H1 (cell line): ENCODE measurements at regions not wholly inside any gene's neighbourhood (a gene's known extent, or its start where the extent isn't known, plus 50 kb on each side); places are given as distances from the start of the nearest gene placed in this dataset.

Experiments used
- CTCF ChIA-PET: fragments of 300-600 bp; sonication (Branson Sonifier 250); formaldehyde crosslinking; loops from one replicate; lab custom pipeline; 2021; ENCODE audit not compliant: partially characterized antibody; lab: Charles Lee
- POLR2A ChIA-PET: fragments of 300-600 bp; sonication (Branson Sonifier 250); formaldehyde crosslinking; loops from one replicate; lab custom pipeline; 2021; ENCODE audit warnings: inconsistent platforms; ENCODE audit not compliant: partially characterized antibody; lab: Charles Lee
- DNase-seq, 2 experiments: peaks; one replicate each; pipeline versions ENCODE4 v3.0.0 to v3.0.0-alpha.2; 2010 to 2022; ENCODE audit warnings: low spot score in 2 of 2, low read depth in 1 of 2, mixed read lengths in 1 of 2
- FAIRE-seq: peaks from 2 replicates; lab custom pipeline; 2011; peaks lifted over from hg19 to GRCh38; lab: Jason Lieb, UNC
- H2AFZ ChIP-seq: 2 replicates; pipeline ENCODE4 v1.8.1; 2012; ENCODE audit warnings: low read length, inconsistent platforms
- H2AK5ac ChIP-seq: 2 replicates; pipeline ENCODE4 v1.6.1; 2013; ENCODE audit warnings: low read depth, low read length
- H2BK120ac ChIP-seq: replicated peaks from 2 replicates; pipeline ENCODE3; 2013; ENCODE audit warnings: low read depth, low read length, inconsistent platforms
- H2BK12ac ChIP-seq: 2 replicates; pipeline ENCODE4 v1.6.1; 2013; ENCODE audit warnings: low read depth, low read length
- H2BK15ac ChIP-seq: 2 replicates; pipeline ENCODE4 v1.6.1; 2013; ENCODE audit warnings: low read length
- H2BK20ac ChIP-seq: 2 replicates; pipeline ENCODE4 v1.6.1; 2013; ENCODE audit warnings: low read length
- H2BK5ac ChIP-seq: 2 replicates; pipeline ENCODE4 v1.6.1; 2013; ENCODE audit warnings: low read depth, low read length
- H3K14ac ChIP-seq: 2 replicates; pipeline ENCODE4 v1.6.1; 2013; ENCODE audit warnings: inconsistent platforms; ENCODE audit not compliant: insufficient read length
- H3K18ac ChIP-seq: 2 replicates; pipeline ENCODE4 v1.6.1; 2013; ENCODE audit warnings: low read length; ENCODE audit errors: extremely low read depth
- H3K23ac ChIP-seq: 2 replicates; pipeline ENCODE4 v1.6.1; 2013; ENCODE audit warnings: inconsistent platforms; ENCODE audit not compliant: insufficient read length
- H3K23me2 ChIP-seq: 2 replicates; pipeline ENCODE4 v1.6.1; 2013; ENCODE audit warnings: low read depth, low read length
- H3K27ac ChIP-seq: 2 replicates; pipeline ENCODE4 v1.6.1; 2011; ENCODE audit warnings: low read depth, low read length, inconsistent platforms
- H3K27me3 ChIP-seq, 4 experiments: replicated peaks in 1 of 4; 1 replicate in 1 of 4; 2 replicates in 3 of 4; pipeline versions ENCODE4 v1.6.1 to v1.8.1; 2011 to 2013; ENCODE audit warnings: low read length in 3 of 4, mild to moderate bottlenecking in 3 of 4, inconsistent platforms in 2 of 4, mixed read lengths in 2 of 4, moderate library complexity in 1 of 4; ENCODE audit not compliant: control insufficient read depth in 3 of 4, insufficient read depth in 3 of 4; ENCODE audit errors: extremely low read depth in 1 of 4
- H3K36me3 ChIP-seq, 4 experiments: 2 replicates each; pipeline versions ENCODE4 v1.6.1 to v1.8.1; 2011 to 2013; ENCODE audit warnings: mild to moderate bottlenecking in 4 of 4, low read length in 3 of 4, moderate library complexity in 2 of 4, control low read depth in 1 of 4, inconsistent platforms in 1 of 4; ENCODE audit not compliant: insufficient read depth in 4 of 4, control insufficient read depth in 2 of 4
- H3K4ac ChIP-seq: replicated peaks from 2 replicates; pipeline ENCODE3; 2013; ENCODE audit warnings: low read length, low read depth, mixed read lengths, inconsistent platforms; ENCODE audit not compliant: insufficient read length
- H3K4me1 ChIP-seq, 4 experiments: replicated peaks in 1 of 4; 1 replicate in 1 of 4; 2 replicates in 3 of 4; pipeline versions ENCODE4 v1.6.1 to v1.8.1; 2011 to 2013; ENCODE audit warnings: low read length in 3 of 4, inconsistent platforms in 2 of 4, mixed read lengths in 1 of 4; ENCODE audit not compliant: insufficient read depth in 4 of 4, control insufficient read depth in 3 of 4
- H3K4me2 ChIP-seq, 2 experiments: 2 replicates each; pipeline versions ENCODE4 v1.6.1 to v1.8.1; 2011 to 2013; ENCODE audit warnings: low read depth in 2 of 2, low read length in 2 of 2, control low read depth in 1 of 2, inconsistent platforms in 1 of 2, mild to moderate bottlenecking in 1 of 2; ENCODE audit not compliant: insufficient read depth in 1 of 2
- H3K4me3 ChIP-seq, 4 experiments: fragments of 200-600, 300-600 bp in 1 of 4; sonication (generic), shearing (Covaris generic), sonication (Bioruptor Twin) in 1 of 4; 2 replicates each; pipeline versions ENCODE4 v1.5.1 to v1.8.1; 2011 to 2016; ENCODE audit warnings: low read length in 4 of 4, low read depth in 3 of 4, control low read depth in 2 of 4, inconsistent platforms in 2 of 4, mild to moderate bottlenecking in 2 of 4, mixed read lengths in 1 of 4, moderate library complexity in 1 of 4; ENCODE audit not compliant: insufficient read depth in 2 of 4; ENCODE audit errors: extremely low read depth in 1 of 4
- H3K56ac ChIP-seq: replicated peaks from 2 replicates; pipeline ENCODE3; 2013; ENCODE audit warnings: low read depth, mild to moderate bottlenecking, mixed read lengths, low read length, inconsistent platforms; ENCODE audit not compliant: insufficient read length
- H3K79me1 ChIP-seq: 2 replicates; pipeline ENCODE4 v1.6.1; 2013; ENCODE audit warnings: low read depth, low read length, control low read depth
- H3K79me2 ChIP-seq, 2 experiments: 2 replicates each; pipeline versions ENCODE4 v1.6.1 to v1.8.1; 2012 to 2013; ENCODE audit warnings: low read length in 2 of 2, mild to moderate bottlenecking in 2 of 2, inconsistent platforms in 1 of 2; ENCODE audit not compliant: insufficient read depth in 2 of 2, control insufficient read depth in 1 of 2
- H3K9ac ChIP-seq, 4 experiments: replicated peaks in 1 of 4; 1 replicate in 1 of 4; 2 replicates in 3 of 4; pipeline versions ENCODE4 v1.6.1 to v1.8.1; 2011 to 2013; ENCODE audit warnings: low read depth in 3 of 4, low read length in 3 of 4, control low read depth in 2 of 4, mild to moderate bottlenecking in 2 of 4, moderate library complexity in 2 of 4, inconsistent platforms in 1 of 4; ENCODE audit errors: extremely low read depth in 1 of 4
- H3K9me3 ChIP-seq, 2 experiments: 2 replicates each; pipeline versions ENCODE4 v1.6.1 to v1.8.1; 2012 to 2013; ENCODE audit warnings: mild to moderate bottlenecking in 2 of 2, moderate library complexity in 2 of 2, control low read depth in 1 of 2, inconsistent platforms in 1 of 2, low read depth in 1 of 2, low read length in 1 of 2, mixed read lengths in 1 of 2; ENCODE audit not compliant: insufficient read depth in 2 of 2
- H4K20me1 ChIP-seq, 2 experiments: replicated peaks in 1 of 2; 2 replicates each; pipeline versions ENCODE3 to v1.8.1; 2011 to 2013; ENCODE audit warnings: inconsistent platforms in 2 of 2, low read length in 2 of 2, mild to moderate bottlenecking in 1 of 2; ENCODE audit not compliant: insufficient read depth in 2 of 2, control insufficient read depth in 1 of 2
- H4K5ac ChIP-seq: 2 replicates; pipeline ENCODE4 v1.6.1; 2013; ENCODE audit warnings: low read length, low read depth, mixed read lengths, inconsistent platforms; ENCODE audit not compliant: insufficient read length
- H4K8ac ChIP-seq: 2 replicates; pipeline ENCODE4 v1.8.0; 2013; ENCODE audit warnings: mild to moderate bottlenecking, moderate library complexity, low read length, inconsistent platforms; ENCODE audit not compliant: insufficient read depth; ENCODE audit errors: extremely low read depth
- H4K91ac ChIP-seq: replicated peaks from 2 replicates; pipeline ENCODE3; 2013; ENCODE audit warnings: low read length, mixed read lengths, inconsistent platforms; ENCODE audit not compliant: insufficient read length
- BCL11A ChIP-seq, 2 experiments: IDR thresholded peaks; one replicate each; pipeline ENCODE4 v1.6.1; 2011; ENCODE audit warnings: low read depth in 2 of 2, low read length in 2 of 2, mild to moderate bottlenecking in 2 of 2
- CHD2 ChIP-seq: IDR thresholded peaks from 2 replicates; pipeline ENCODE4 v1.6.1; 2012; ENCODE audit warnings: low read length, improper control_type of control experiment
- CTBP2 ChIP-seq: IDR thresholded peaks from 2 replicates; pipeline ENCODE4 v1.7.0; 2011; ENCODE audit warnings: borderline replicate concordance, mild to moderate bottlenecking, moderate library complexity, mixed read lengths, low read length; ENCODE audit not compliant: insufficient read depth, insufficient read length
- GABPA ChIP-seq: IDR thresholded peaks from 2 replicates; pipeline ENCODE4 v1.6.1; 2011; ENCODE audit warnings: mild to moderate bottlenecking, low read length, moderate library complexity, borderline replicate concordance; ENCODE audit not compliant: insufficient read depth
- JUN ChIP-seq: IDR thresholded peaks from 2 replicates; pipeline ENCODE4 v1.6.1; 2011; ENCODE audit warnings: low read depth, mild to moderate bottlenecking, improper control_type of control experiment, low read length
- KDM1A ChIP-seq: fragments of 200-600, 300-600 bp; sonication (generic); IDR thresholded peaks from 2 replicates; pipeline ENCODE4 v1.7.1; 2016; ENCODE audit warnings: mild to moderate bottlenecking, low read length, borderline replicate concordance
- RAD21 ChIP-seq, 2 experiments: IDR thresholded peaks in 1 of 2; conservative IDR thresholded peaks in 1 of 2; 2 replicates each; pipeline ENCODE4 v1.6.1; 2011; ENCODE audit warnings: low read depth in 2 of 2, low read length in 2 of 2, improper control_type of control experiment in 1 of 2, inconsistent platforms in 1 of 2, mild to moderate bottlenecking in 1 of 2, moderate library complexity in 1 of 2
- TBP ChIP-seq: IDR thresholded peaks from 2 replicates; pipeline ENCODE4 v1.6.1; 2011; ENCODE audit warnings: low read depth, low read length, improper control_type of control experiment
- TCF12 ChIP-seq: IDR thresholded peaks from 2 replicates; pipeline ENCODE4 v1.6.1; 2011; ENCODE audit warnings: low read depth, mild to moderate bottlenecking, low read length
- TF ChIP-seq, protein P1 (sequence below): IDR thresholded peaks from 2 replicates; pipeline ENCODE4 v1.6.1; 2012; ENCODE audit warnings: inconsistent platforms
- TF ChIP-seq, protein P2 (sequence below), 3 experiments: IDR thresholded peaks; 1 replicate in 2 of 3; 2 replicates in 1 of 3; pipeline versions ENCODE4 v1.5.1 to v1.6.1; 2011; ENCODE audit warnings: low read length in 3 of 3, mild to moderate bottlenecking in 3 of 3, inconsistent platforms in 2 of 3, low read depth in 1 of 3, moderate library complexity in 1 of 3; ENCODE audit not compliant: insufficient read depth in 1 of 3; ENCODE audit errors: control extremely low read depth in 1 of 3

DNA sequence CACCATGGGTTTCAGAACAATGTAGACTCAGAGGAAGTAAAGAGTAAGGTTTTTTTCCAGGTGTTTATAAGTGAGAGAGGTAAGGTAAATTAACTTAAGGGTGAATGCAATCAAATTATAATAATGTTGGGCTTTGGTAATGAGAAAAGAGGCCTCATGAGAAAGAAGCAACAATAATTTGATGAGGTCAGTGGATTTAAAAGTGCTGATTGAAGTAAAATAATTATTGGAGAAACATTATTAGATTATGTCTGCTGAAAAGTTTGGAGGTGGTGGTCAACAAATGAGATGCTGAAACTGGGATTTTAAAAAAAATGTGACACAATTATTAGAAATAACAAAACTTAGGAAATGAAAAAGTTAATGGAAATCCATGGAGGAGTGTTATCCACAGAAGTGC, 187.4 kb upstream of the BRINP3 start (continued):
- no peak for TF ChIP-seq TBP
- no peak for TF ChIP-seq TCF12

DNA sequence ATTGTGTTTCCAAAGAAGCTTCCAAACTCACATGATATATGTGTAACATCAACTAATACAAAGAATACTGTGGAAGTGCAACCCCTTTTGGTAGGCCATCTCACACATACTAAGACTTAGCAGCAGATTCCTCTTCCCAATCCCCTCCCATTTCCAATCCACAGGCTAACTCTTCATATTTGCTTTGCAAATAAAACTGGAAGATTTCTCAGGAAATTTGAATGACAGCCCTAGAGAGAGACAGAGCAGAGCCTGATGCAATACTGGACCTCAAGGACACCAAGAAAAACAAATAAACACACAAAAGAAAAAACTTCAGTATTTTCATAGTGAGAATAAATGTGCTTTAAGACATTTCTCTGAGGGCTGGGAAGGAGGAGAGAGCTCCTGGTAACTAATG, 190.2 kb upstream of the BRINP3 start:
- Histone ChIP-seq H4K5ac (no peak overlapping the region), H4K8ac (no peak overlapping the region), H3K27ac (no peak overlapping the region), H3K56ac (no peak overlapping the region), H2BK120ac (no peak overlapping the region), H2BK20ac (no peak overlapping the region), H3K9ac (no peak overlapping the region), H2BK5ac (no peak overlapping the region), H3K79me1 (no peaks in the 10 kb centered on the region), H3K9me3 (no peaks in the 10 kb centered on the region), H3K23ac (no peak overlapping the region), H4K91ac (no peak overlapping the region), H3K14ac (no peak overlapping the region), H3K4me3 (no peak overlapping the region), H2BK15ac (no peak overlapping the region), H2AFZ (0 out of 2 replicates have a peak overlapping the region, but pooled peaks have one; percentile 25), H2AK5ac (no peak overlapping the region), H2BK12ac (no peak overlapping the region), H3K23me2 (no peaks in the 10 kb centered on the region), H4K20me1 (no peaks in the 10 kb centered on the region), H3K36me3 (no peaks in the 10 kb centered on the region), H3K4me1 (no peaks in the 10 kb centered on the region), H3K4ac (no peak overlapping the region), H3K79me2 (no peaks in the 10 kb centered on the region), H3K4me2 (no peak overlapping the region), H3K27me3 (no peaks in the 10 kb centered on the region), H3K18ac (no peak overlapping the region)
- DNase-seq, result no peak
- POLR2A ChIA-PET, result no interaction called here
- no peak for FAIRE-seq
- CTCF ChIA-PET, result no interaction called here
- TF ChIP-seq, protein P1, sequence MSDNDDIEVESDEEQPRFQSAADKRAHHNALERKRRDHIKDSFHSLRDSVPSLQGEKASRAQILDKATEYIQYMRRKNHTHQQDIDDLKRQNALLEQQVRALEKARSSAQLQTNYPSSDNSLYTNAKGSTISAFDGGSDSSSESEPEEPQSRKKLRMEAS, result no peak
- TF ChIP-seq GABPA (no peak), KDM1A (no peak), CTBP2 (no peak), BCL11A (IDR thresholded peaks at IDR 0.05; ENCODE audit: low read depth in 2 of 2, low read length in 2 of 2) (no peak), RAD21 (IDR thresholded peaks at IDR 0.05 in 1 of 2, conservative IDR thresholded peaks at IDR 0.05 in 1 of 2; ENCODE audit: low read depth in 2 of 2, low read length in 2 of 2) (no peak), CHD2 (no peak), JUN (no peak)
- TF ChIP-seq, protein P2, sequence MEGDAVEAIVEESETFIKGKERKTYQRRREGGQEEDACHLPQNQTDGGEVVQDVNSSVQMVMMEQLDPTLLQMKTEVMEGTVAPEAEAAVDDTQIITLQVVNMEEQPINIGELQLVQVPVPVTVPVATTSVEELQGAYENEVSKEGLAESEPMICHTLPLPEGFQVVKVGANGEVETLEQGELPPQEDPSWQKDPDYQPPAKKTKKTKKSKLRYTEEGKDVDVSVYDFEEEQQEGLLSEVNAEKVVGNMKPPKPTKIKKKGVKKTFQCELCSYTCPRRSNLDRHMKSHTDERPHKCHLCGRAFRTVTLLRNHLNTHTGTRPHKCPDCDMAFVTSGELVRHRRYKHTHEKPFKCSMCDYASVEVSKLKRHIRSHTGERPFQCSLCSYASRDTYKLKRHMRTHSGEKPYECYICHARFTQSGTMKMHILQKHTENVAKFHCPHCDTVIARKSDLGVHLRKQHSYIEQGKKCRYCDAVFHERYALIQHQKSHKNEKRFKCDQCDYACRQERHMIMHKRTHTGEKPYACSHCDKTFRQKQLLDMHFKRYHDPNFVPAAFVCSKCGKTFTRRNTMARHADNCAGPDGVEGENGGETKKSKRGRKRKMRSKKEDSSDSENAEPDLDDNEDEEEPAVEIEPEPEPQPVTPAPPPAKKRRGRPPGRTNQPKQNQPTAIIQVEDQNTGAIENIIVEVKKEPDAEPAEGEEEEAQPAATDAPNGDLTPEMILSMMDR (IDR thresholded peaks at IDR 0.05; ENCODE audit: control extremely low read depth in 1 of 3, insufficient read depth in 1 of 3, low read depth in 1 of 3, low read length in 3 of 3), result no peak
